Nephron progenitor cell (in vitro differentiated cells): ENCODE measurements at regions not wholly inside any gene's neighbourhood (a gene's known extent, or its start where the extent isn't known, plus 50 kb on each side); places are given as distances from the start of the nearest gene placed in this dataset.

ENCODE experiments used
- DNase-seq: peaks from one replicate; pipeline ENCODE4 v3.0.0; 2021
- H3K27ac Mint-ChIP-seq: 2 replicates; pipeline ENCODE4 v1.8.0; 2021; ENCODE audit warnings: mild to moderate bottlenecking, moderate library complexity, mixed read lengths
- H3K27me3 Mint-ChIP-seq: 2 replicates; pipeline ENCODE4 v1.8.0; 2021; ENCODE audit warnings: mild to moderate bottlenecking, low read depth, mixed read lengths; ENCODE audit not compliant: poor library complexity
- H3K36me3 Mint-ChIP-seq: 2 replicates; pipeline ENCODE4 v1.8.0; 2021; ENCODE audit warnings: low read depth, mixed read lengths
- H3K4me1 Mint-ChIP-seq: 2 replicates; pipeline ENCODE4 v1.8.0; 2021; ENCODE audit warnings: mixed read lengths
- H3K4me3 Mint-ChIP-seq: 2 replicates; pipeline ENCODE4 v1.8.0; 2021; ENCODE audit warnings: mild to moderate bottlenecking, moderate library complexity, mixed read lengths
- H3K9me3 Mint-ChIP-seq: 2 replicates; pipeline ENCODE4 v1.8.0; 2021; ENCODE audit warnings: mild to moderate bottlenecking, moderate library complexity, mixed read lengths
- CTCF ChIP-seq: fragments of 200-600 bp; sonication (generic); IDR thresholded peaks from 2 replicates; pipeline ENCODE4 v1.5.0; 2021; ENCODE audit warnings: antibody characterized with exemption

GRCh38 chr3:67983166-67983565 lies 328.8 kb upstream of the SUCLG2 start:
- Mint-ChIP-seq H3K36me3 (no peaks in the 10 kb centered on the region), H3K9me3 (no peaks in the 10 kb centered on the region), H3K4me1 (no peaks in the 10 kb centered on the region), H3K27ac (no peak overlapping the region), H3K4me3 (no peak overlapping the region), H3K27me3 (peaks cover 4% of the 10 kb centered on the region)
- DNase-seq, result no peak
- TF ChIP-seq CTCF, result no peak

- no peak for DNase-seq
- no peak for TF ChIP-seq CTCF
- no peaks in the 10 kb centered on the region for H3K4me1 Mint-ChIP-seq
- no peak overlapping the region for H3K4me3 Mint-ChIP-seq
- H3K27ac Mint-ChIP-seq, result no peak overlapping the region
- H3K27me3 Mint-ChIP-seq, result peaks cover 4% of the 10 kb centered on the region
- no peaks in the 10 kb centered on the region for H3K36me3 Mint-ChIP-seq
- no peaks in the 10 kb centered on the region for H3K9me3 Mint-ChIP-seq
These were observed 326.7 kb upstream of the SUCLG2 start for GRCh38 chr3:67981077-67981476.

- no peak for TF ChIP-seq CTCF
- Mint-ChIP-seq H3K9me3 (no peaks in the 10 kb centered on the region), H3K4me1 (no peaks in the 10 kb centered on the region), H3K4me3 (no peak overlapping the region), H3K27ac (no peak overlapping the region), H3K36me3 (no peaks in the 10 kb centered on the region), H3K27me3 (peaks cover under 1% of the 10 kb centered on the region)
- no peak for DNase-seq
These were observed 324.9 kb upstream of the SUCLG2 start for GRCh38 chr3:67979342-67979741.

GRCh38 chr3:67977762-67978161 lies 323.4 kb upstream of the SUCLG2 start:
- no peaks in the 10 kb centered on the region for H3K9me3 Mint-ChIP-seq
- no peaks in the 10 kb centered on the region for H3K27me3 Mint-ChIP-seq
- H3K4me3 Mint-ChIP-seq, result no peak overlapping the region
- TF ChIP-seq CTCF, result no peak
- no peaks in the 10 kb centered on the region for H3K4me1 Mint-ChIP-seq
- no peak overlapping the region for H3K27ac Mint-ChIP-seq
- H3K36me3 Mint-ChIP-seq, result no peaks in the 10 kb centered on the region
- DNase-seq, result no peak

- DNase-seq, result no peak
- no peak overlapping the region for H3K4me3 Mint-ChIP-seq
- TF ChIP-seq CTCF, result no peak
- no peak overlapping the region for H3K27ac Mint-ChIP-seq
- no peaks in the 10 kb centered on the region for H3K4me1 Mint-ChIP-seq
- no peaks in the 10 kb centered on the region for H3K27me3 Mint-ChIP-seq
- H3K36me3 Mint-ChIP-seq, result no peaks in the 10 kb centered on the region
- no peaks in the 10 kb centered on the region for H3K9me3 Mint-ChIP-seq
These were observed 322.3 kb upstream of the SUCLG2 start for GRCh38 chr3:67976663-67977062.

- H3K36me3 Mint-ChIP-seq, result no peaks in the 10 kb centered on the region
- H3K27me3 Mint-ChIP-seq, result no peaks in the 10 kb centered on the region
- H3K27ac Mint-ChIP-seq, result no peak overlapping the region
- DNase-seq, result no peak
- no peaks in the 10 kb centered on the region for H3K4me1 Mint-ChIP-seq
- TF ChIP-seq CTCF, result no peak
- peaks cover 18% of the 10 kb centered on the region for H3K9me3 Mint-ChIP-seq
- H3K4me3 Mint-ChIP-seq, result no peak overlapping the region
These were observed 310.2 kb upstream of the SUCLG2 start for GRCh38 chr3:67964596-67964995.
